ENCODE measurements at regions not wholly inside any gene's neighbourhood (a gene's known extent, or its start where the extent isn't known, plus 50 kb on each side); places are given as distances from the start of the nearest gene placed in this dataset.

DNA sequence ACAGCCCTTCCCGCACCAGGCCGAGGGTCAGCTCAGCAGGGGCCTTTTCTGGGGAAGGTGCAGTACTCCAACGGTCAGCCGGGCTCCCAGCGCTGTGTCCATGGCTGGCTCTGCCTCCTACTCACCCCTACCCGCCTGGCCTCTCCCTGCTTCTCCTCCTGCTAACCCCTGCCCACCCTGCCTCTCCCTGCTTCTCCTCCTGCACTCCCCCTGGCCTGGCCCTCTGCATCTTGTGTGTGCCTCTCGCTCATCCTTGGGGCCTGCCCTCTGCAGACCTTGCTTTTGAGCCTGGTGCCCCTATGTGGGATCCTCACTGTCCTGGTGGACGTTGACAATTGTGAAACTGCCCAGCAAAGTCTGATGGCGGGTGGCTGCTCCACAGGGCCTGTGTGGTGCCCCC lies 274.6 kb upstream of the IRX2 start:
- TF ChIP-seq, protein P1, sequence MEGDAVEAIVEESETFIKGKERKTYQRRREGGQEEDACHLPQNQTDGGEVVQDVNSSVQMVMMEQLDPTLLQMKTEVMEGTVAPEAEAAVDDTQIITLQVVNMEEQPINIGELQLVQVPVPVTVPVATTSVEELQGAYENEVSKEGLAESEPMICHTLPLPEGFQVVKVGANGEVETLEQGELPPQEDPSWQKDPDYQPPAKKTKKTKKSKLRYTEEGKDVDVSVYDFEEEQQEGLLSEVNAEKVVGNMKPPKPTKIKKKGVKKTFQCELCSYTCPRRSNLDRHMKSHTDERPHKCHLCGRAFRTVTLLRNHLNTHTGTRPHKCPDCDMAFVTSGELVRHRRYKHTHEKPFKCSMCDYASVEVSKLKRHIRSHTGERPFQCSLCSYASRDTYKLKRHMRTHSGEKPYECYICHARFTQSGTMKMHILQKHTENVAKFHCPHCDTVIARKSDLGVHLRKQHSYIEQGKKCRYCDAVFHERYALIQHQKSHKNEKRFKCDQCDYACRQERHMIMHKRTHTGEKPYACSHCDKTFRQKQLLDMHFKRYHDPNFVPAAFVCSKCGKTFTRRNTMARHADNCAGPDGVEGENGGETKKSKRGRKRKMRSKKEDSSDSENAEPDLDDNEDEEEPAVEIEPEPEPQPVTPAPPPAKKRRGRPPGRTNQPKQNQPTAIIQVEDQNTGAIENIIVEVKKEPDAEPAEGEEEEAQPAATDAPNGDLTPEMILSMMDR (IDR thresholded peaks at IDR 0.05), result no peak
- no peak for TF ChIP-seq POLR2A (IDR thresholded peaks at IDR 0.05)
- TF ChIP-seq POLR2AphosphoS5 (IDR thresholded peaks at IDR 0.05), result no peak

Data from breast epithelium (tissue), 3 donors.